GM21576 (cell line): ENCODE measurements at regions not wholly inside any gene's neighbourhood (a gene's known extent, or its start where the extent isn't known, plus 50 kb on each side); places are given as distances from the start of the nearest gene placed in this dataset.
"Not testable (repeated sequence)": the region's sequence is repeated elsewhere in the genome, so short reads cannot be mapped to it uniquely, and the experiment has no call there.

Experiments
- ATAC-seq: cut with Tn5 transposase; IDR thresholded peaks from one replicate; pipeline ENCODE4 v1.9.1; 2021; ENCODE audit warnings: mild to moderate bottlenecking, moderate library complexity; ENCODE audit not compliant: unreplicated experiment

GRCh38 chr14:83568141-83568540 lies 1961.8 kb upstream of the FLRT2 start:
- no peak for ATAC-seq

GRCh38 chr14:83575301-83575700 lies 1954.6 kb upstream of the FLRT2 start:
- ATAC-seq: no peak

DNA sequence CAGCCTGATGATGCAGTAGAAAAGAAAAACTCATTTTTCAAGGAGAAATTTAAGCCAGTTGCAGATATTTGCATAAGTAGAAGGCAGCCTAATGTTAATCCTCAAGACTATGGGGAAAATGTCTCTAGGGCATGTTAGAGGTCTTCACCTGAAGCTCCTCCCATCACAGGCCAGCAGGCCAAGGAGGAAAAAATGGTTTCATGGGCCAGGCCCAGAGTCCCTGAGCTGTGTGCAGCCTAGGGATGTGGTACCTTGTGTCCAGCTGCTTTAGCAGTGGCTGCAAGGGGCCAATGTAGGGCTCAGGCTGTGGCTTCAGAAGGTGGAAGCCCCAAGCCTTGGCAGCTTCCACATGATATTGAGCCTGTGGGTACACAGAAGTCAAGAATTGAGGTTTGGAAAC lies 1946.7 kb upstream of the FLRT2 start:
- ATAC-seq: no peak

DNA sequence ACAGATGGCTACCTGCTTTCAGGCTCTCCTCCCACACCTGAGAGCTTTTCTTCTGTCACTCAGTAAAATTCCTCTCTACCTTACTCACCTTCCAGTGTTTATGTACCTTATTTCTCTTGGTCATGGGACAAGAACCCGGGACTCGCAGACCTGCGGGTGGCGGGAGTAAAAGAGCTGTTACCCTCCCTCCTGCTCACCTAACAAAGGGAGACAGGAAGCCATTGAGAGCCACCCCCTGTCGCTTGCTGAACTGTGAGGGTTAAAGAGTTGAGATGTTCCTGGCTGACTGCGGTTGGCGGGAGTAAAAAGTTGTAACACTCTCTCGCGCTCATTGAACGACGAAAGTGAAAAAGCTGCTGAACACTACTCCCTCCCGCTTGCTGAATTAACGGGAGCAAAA lies 1935.1 kb upstream of the FLRT2 start:
- ATAC-seq: no peak

- no peak for ATAC-seq
These were observed 1922.3 kb upstream of the FLRT2 start for GRCh38 chr14:83607682-83608081.

DNA sequence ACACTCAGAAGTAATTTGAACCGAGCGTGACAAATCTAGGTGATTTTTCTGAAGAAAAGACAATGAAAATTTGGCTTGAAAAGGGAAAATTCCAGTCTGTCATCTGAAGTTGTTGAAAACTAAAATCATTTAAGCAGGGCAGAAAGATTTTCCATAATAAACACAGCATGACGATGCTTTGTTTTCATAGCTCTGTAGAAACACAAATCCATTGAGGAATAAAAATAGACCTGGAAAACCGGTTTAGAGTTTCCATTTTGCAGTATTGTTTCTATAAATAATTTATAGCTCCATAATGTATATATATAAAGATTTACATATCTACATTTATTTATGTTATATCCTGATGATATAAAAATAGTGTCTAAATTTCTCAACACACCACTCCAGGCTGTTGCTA lies 1918.5 kb upstream of the FLRT2 start:
- no peak for ATAC-seq

DNA sequence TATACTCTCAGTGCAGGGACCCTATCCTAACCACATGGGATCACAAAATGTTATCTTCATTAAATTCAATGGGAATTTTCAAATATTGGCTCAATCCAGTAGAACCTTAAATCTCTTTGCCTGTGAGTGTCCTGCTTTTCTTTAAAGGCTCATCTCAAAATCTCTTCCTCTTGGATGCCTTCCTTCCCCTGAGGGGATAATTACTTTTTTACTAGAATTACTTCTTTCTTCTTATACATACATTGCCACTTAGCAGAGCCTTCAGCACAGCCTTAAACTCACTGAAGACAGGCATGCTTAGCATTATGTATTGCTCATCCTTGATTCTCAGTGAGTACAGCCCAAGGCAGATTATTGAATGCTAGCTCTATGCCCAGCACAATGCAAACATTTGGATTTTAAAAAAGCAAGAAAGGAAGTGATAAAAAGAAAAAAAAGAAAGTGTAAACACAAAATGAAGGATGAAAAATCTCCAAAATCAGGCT lies 1918.0 kb upstream of the FLRT2 start:
- no peak for ATAC-seq

- no peak for ATAC-seq
These were observed 1915.0 kb upstream of the FLRT2 start for GRCh38 chr14:83614956-83615355.

DNA sequence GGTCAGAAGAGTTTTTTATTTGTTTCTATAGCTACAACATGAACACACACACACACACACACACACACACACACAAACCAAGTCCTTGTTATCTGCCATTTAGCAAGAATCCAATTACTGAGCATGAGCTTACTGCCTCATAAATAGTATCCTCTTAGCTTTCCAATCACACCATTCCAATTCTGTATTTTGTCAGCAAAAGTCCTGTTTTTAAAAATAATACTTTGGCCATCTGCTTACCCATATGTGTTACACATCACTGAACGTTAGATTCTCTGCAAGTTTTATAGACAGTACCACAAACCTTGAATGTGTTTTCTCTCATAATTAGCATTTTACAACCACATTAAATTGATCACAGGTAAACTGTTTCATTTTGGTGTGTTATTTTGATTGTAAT lies 1905.4 kb upstream of the FLRT2 start:
- no peak for ATAC-seq

- ATAC-seq: no peak
These were observed 1897.6 kb upstream of the FLRT2 start for GRCh38 chr14:83632375-83632774.

GRCh38 chr14:83638748-83639504 lies 1891.0 kb upstream of the FLRT2 start:
- ATAC-seq: no peak

GRCh38 chr14:83639505-83639875 lies 1890.5 kb upstream of the FLRT2 start:
- ATAC-seq: not testable (repeated sequence)

- ATAC-seq: no peak
These were observed 1883.7 kb upstream of the FLRT2 start for GRCh38 chr14:83646228-83646627.

GRCh38 chr14:83660597-83660996 lies 1869.3 kb upstream of the FLRT2 start:
- no peak for ATAC-seq

DNA sequence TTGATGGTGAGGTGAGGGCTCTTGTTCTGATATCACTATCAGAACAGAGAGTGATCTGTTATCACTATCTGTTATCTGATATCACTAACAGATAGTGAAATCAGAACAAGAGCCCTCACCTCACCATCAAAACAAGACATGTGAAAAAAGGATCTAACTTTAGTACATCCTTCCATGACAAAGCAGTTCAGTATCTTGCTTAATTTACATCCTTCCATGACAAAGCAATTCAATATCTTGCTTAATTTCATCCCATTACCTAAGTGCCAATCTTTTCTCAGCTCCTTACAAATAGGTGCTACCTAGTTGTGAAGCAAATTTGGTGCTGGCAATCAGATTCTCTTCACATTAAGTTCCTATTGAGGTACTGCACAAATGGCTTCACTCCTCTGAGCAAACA lies 1865.6 kb upstream of the FLRT2 start:
- no peak for ATAC-seq

DNA sequence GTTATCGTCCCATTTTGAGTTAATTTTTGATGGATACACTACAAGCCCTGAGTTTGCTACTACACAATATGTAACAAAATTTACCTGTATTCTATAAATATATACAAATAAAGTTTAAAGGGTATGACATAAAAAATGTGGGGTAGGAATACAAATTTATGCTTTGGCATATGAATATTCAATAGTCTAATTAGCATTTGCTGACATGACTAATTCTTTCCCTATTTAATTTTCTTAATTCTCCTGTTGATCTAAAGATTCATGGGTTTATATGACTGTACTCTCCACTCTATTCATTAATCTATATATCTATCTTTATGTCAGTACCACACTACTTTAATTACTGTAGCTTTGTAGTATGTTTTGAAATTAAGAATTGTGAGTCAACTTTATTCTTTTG lies 1840.7 kb upstream of the FLRT2 start:
- ATAC-seq: no peak

DNA sequence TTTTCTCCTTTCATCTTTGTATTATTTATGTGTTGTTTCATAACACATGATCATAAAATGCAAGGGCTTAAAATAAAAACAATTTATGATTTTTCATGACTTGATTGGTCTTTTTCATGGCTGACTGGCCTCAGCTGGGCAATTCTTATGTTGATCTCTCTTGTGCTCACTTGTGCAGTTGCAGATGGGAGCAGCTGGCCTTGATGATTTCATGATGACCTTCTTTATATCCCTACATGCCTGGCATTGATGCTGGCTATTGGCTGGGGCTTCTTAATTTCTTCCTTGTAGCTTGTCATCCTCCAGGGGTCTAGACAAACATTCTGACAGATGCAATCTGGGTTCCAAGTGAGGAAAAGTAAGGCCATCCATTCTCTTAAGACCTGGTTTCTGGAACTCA lies 1832.8 kb upstream of the FLRT2 start:
- no peak for ATAC-seq

DNA sequence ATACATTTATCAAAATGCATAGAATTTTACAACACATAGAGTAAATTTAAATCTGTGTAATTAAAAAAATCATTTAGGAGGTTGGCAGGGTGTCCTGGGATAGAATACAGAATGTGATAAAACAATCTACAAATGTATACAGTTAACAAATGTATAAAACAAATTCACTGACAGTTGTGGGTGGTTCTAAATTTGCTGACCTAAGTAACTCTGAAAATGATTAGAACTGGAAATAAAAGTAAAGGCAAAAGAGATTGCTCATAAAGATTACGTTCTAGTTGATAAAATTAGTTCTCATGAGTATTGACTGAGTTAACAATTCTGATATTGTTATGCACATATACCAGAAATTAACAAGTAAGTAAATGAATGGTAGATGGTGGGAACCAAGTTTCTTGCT lies 1827.3 kb upstream of the FLRT2 start:
- no peak for ATAC-seq

DNA sequence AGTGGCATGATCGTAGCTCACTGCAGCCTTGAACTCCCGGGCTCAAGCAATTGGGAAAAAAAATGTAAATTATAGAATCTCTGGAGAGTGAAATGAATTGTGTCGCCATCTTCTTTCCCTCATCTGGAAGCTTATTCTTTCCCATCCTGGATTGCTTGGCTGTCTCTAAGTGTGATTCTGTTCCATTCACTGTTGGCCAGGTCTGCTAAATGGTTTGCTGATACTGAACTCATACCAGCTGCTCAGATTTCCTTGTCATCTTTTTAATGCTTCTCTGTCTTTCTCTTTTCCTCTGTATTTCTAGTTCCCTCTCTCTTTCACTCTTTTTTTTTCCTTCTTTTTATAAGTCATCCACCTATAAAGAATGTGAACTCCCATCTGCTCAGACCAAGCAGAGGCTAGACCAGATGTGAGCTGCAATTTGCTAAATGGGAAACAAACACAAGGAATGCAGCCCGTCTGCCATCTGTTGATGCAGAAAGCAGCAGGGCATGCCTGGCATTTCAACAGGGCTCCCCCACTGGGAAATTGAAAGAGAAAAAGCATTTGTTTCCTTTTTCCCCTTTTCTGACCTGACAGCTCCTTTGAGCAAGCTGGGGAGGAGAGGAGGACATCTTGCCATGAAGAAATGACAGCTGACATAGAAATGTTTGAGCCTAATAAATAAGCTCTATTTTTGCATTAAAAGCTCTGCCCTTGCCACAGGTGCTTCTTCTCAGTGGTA lies 1823.6 kb upstream of the FLRT2 start:
- ATAC-seq: no peak

DNA sequence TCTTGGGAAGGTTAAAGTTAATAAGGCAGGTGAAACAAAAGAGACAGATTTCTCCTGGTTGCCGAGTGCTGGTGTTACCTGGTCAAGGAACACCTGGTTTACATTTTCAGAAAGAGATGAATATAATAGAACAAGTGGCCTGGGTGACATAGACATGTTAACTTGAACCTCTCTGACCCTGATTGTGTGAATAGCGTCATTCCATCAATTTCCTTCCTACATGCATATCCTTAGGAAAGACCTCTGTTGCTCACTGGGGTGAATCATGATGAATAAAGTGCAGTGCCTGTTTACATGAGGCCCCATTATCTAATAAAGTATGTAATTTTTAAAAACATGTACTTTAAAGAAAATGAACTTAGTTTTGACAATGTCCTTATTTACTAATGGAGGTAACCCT lies 1822.9 kb upstream of the FLRT2 start:
- no peak for ATAC-seq

DNA sequence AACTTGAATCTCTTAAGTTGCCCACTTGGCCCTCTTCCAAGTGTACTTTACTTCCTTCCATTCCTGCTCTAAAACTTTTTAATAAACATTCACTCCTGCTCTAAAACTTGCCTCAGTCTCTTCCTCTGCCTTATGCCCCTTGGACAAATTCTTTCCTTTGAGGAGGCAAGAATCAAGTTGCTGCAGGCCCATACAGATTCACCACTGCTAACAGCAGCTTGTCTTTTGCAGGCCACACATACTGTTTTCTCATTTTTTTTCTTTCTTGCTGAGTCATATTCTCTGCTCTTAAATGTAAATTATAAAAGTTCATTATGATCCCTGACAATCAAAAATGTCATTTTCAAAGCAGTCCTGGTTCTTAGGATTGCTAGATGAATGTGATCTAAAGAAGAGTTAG lies 1820.8 kb upstream of the FLRT2 start:
- no peak for ATAC-seq

GRCh38 chr14:83711046-83711445 lies 1818.9 kb upstream of the FLRT2 start:
- ATAC-seq: no peak
